K562 (cell line): ENCODE measurements at regions not wholly inside any gene's neighbourhood (a gene's known extent, or its start where the extent isn't known, plus 50 kb on each side); places are given as distances from the start of the nearest gene placed in this dataset.

Experiments used
- E4F1 ChIP-seq: fragments of 250-450 bp; sonication (Bioruptor Pico); IDR thresholded peaks from 2 replicates; pipeline ENCODE4 v1.5.0; 2021; ENCODE audit warnings: mild to moderate bottlenecking, borderline replicate concordance
- JUND ChIP-seq, 2 experiments: IDR thresholded peaks; 2 replicates in 1 of 2; 3 replicates in 1 of 2; pipeline ENCODE4 v1.6.1; 2011; ENCODE audit warnings: borderline replicate concordance in 2 of 2, low read depth in 2 of 2, low read length in 2 of 2, improper control_type of control experiment in 1 of 2, missing biosample characterization in 1 of 2, missing genetic modification characterization in 1 of 2, missing genetic modification reagents in 1 of 2
- NFE2 ChIP-seq: IDR thresholded peaks from 2 replicates; pipeline ENCODE4 v1.6.1; 2014; ENCODE audit warnings: antibody characterized with exemption, low read depth
- NKRF ChIP-seq: fragments of 450-650 bp; IDR thresholded peaks from 2 replicates; pipeline ENCODE4 v1.6.1; 2016; ENCODE audit warnings: borderline replicate concordance
- PRPF4 ChIP-seq: fragments of 200-400 bp; formaldehyde crosslinking; IDR thresholded peaks from one replicate; pipeline ENCODE4 v1.6.1; 2017; ENCODE audit warnings: low read length, low read depth, mild to moderate bottlenecking; ENCODE audit not compliant: insufficient read depth, poor library complexity, severe bottlenecking
- RBBP5 ChIP-seq: fragments of 200-600 bp; sonication (generic); IDR thresholded peaks from 2 replicates; pipeline ENCODE4 v1.6.1; 2012; ENCODE audit warnings: borderline replicate concordance, mild to moderate bottlenecking, low read length, control low read depth, inconsistent platforms; ENCODE audit not compliant: insufficient read depth, poor library complexity, severe bottlenecking
- SFPQ ChIP-seq: fragments of 200-400 bp; formaldehyde crosslinking; IDR thresholded peaks from 2 replicates; pipeline ENCODE4 v1.6.1; 2017; ENCODE audit warnings: mild to moderate bottlenecking, low read depth, low read length, moderate library complexity
- SMARCA5 ChIP-seq: fragments of 450-650 bp; IDR thresholded peaks from 2 replicates; pipeline ENCODE4 v1.6.1; 2016
- SUPT5H ChIP-seq: fragments of 450-650 bp; IDR thresholded peaks from 2 replicates; pipeline ENCODE4 v1.6.1; 2016
- U2AF1 ChIP-seq: fragments of 200-400 bp; formaldehyde crosslinking; optimal IDR thresholded peaks from 2 replicates; pipeline ENCODE3; 2017; ENCODE audit warnings: mild to moderate bottlenecking, low read depth, low read length, moderate library complexity
- YBX1 ChIP-seq: fragments of 450-650 bp; IDR thresholded peaks from 2 replicates; pipeline ENCODE4 v1.7.1; 2016; ENCODE audit warnings: mild to moderate bottlenecking
- ZFP1 ChIP-seq: fragments of 450-650 bp; formaldehyde crosslinking; IDR thresholded peaks from 2 replicates; pipeline ENCODE4 v1.4.0; 2020; ENCODE audit warnings: mild to moderate bottlenecking, mixed read lengths
- ZNF143 ChIP-seq: sonication (generic); formaldehyde crosslinking; IDR thresholded peaks from 2 replicates; pipeline ENCODE4 v1.9.0; 2022; ENCODE audit warnings: mild to moderate bottlenecking, missing genetic modification reagents
- ZNF24 ChIP-seq: fragments of 450-650 bp; IDR thresholded peaks from 2 replicates; pipeline ENCODE4 v1.6.1; 2016
- ZNF696 ChIP-seq: fragments of 250-450 bp; sonication (Bioruptor Pico); conservative IDR thresholded peaks from 2 replicates; pipeline ENCODE4 v1.4.0; 2020; ENCODE audit warnings: mild to moderate bottlenecking, moderate library complexity
- TF ChIP-seq, protein P1 (sequence below): fragments of 450-650 bp; formaldehyde crosslinking; IDR thresholded peaks from 2 replicates; pipeline ENCODE4 v1.4.0; 2020; ENCODE audit warnings: mild to moderate bottlenecking, moderate library complexity
- TF ChIP-seq, protein P2 (sequence below): fragments of 450-650 bp; formaldehyde crosslinking; IDR thresholded peaks from 2 replicates; pipeline ENCODE4 v1.4.0; 2020; ENCODE audit warnings: mild to moderate bottlenecking, moderate library complexity

DNA sequence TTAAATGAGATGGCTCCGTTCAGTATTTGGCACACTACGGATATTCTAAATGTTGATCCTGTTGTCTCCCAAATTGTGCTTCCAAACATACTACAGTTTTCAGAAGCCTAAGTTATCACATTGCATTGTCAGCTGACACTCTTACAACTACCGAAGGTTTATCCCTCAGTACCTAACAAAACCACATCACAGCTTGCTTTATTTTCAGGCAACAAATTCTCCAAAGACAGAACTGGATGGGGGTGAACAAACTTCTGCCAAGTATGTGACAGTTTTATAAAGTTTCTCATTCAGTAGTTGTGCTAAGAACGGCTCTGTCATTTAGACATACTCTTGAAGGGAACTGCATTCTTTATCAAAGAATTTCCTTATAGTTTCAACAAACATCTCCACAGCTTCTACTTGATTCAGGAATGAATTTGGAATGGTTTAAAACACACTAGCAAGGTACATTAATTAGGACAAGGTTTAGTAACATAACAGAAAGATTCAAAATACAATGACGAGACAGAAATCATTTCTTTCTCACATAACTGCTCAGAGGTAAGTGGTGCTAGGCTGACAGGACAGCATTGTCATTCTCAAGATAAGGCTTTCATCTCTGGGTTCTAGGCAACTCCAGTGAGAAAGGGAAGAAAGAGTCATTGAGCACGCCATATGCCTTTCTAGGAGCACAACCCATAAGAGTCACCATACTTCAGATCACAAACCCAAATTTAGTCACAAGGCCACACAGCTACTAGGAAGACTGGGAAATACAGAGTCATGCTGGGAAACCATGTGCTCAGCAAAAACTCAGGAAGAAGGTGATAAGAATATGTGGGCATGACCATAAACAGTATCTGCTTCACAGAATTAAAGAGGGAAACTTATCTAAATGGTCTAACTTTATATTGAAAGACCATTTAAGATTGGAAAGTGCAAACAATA, 100.7 kb downstream of the DUSP6 start (continued):
- TF ChIP-seq, protein P1, sequence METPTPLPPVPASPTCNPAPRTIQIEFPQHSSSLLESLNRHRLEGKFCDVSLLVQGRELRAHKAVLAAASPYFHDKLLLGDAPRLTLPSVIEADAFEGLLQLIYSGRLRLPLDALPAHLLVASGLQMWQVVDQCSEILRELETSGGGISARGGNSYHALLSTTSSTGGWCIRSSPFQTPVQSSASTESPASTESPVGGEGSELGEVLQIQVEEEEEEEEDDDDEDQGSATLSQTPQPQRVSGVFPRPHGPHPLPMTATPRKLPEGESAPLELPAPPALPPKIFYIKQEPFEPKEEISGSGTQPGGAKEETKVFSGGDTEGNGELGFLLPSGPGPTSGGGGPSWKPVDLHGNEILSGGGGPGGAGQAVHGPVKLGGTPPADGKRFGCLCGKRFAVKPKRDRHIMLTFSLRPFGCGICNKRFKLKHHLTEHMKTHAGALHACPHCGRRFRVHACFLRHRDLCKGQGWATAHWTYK: no peak
- TF ChIP-seq SFPQ: no peak
- TF ChIP-seq ZNF696 (CRISPR knock-in tag): no peak
- no peak for TF ChIP-seq NKRF
- TF ChIP-seq, protein P2, sequence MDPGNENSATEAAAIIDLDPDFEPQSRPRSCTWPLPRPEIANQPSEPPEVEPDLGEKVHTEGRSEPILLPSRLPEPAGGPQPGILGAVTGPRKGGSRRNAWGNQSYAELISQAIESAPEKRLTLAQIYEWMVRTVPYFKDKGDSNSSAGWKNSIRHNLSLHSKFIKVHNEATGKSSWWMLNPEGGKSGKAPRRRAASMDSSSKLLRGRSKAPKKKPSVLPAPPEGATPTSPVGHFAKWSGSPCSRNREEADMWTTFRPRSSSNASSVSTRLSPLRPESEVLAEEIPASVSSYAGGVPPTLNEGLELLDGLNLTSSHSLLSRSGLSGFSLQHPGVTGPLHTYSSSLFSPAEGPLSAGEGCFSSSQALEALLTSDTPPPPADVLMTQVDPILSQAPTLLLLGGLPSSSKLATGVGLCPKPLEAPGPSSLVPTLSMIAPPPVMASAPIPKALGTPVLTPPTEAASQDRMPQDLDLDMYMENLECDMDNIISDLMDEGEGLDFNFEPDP (CRISPR knock-in tag): no peak
- no peak for TF ChIP-seq ZFP1 (CRISPR knock-in tag)
- no peak for TF ChIP-seq ZNF24
- no peak for TF ChIP-seq PRPF4
- no peak for TF ChIP-seq SUPT5H
- no peak for TF ChIP-seq YBX1
- TF ChIP-seq U2AF1: no peak
- TF ChIP-seq ZNF143: no peak
- TF ChIP-seq JUND (IDR thresholded peaks at IDR 0.05; ENCODE audit: borderline replicate concordance, low read depth, low read length): no peak
- TF ChIP-seq JUND (tag; IDR thresholded peaks at IDR 0.05; ENCODE audit: borderline replicate concordance, low read depth, low read length): peak; percentile 58; the same call in 2 of the 3 replicates
- TF ChIP-seq E4F1 (CRISPR knock-in tag): no peak
- no peak for TF ChIP-seq SMARCA5
- no peak for TF ChIP-seq RBBP5
- no peak for TF ChIP-seq NFE2
